Stimulated activated CD4-positive, alpha-beta T cell treated with anti-CD3 and anti-CD28 coated beads, Interleukin-2, amount 100 ng/mL, for 48 hours (primary cell): ENCODE measurements at regions not wholly inside any gene's neighbourhood (a gene's known extent, or its start where the extent isn't known, plus 50 kb on each side); places are given as distances from the start of the nearest gene placed in this dataset.

Source experiments
- DNase-seq, 2 donors: peaks; one replicate each; pipeline ENCODE4 v3.0.0-alpha.2; 2020

GRCh38 chr14:39912192-39913100 lies 480.2 kb upstream of the FBXO33 start:
- no peak for DNase-seq

GRCh38 chr14:39897657-39898056 lies 465.4 kb upstream of the FBXO33 start:
- no peak for DNase-seq

GRCh38 chr14:39890026-39890425 lies 457.8 kb upstream of the FBXO33 start:
- no peak for DNase-seq

GRCh38 chr14:39884091-39884490 lies 451.9 kb upstream of the FBXO33 start:
- no peak for DNase-seq

GRCh38 chr14:39880965-39881364 lies 448.7 kb upstream of the FBXO33 start:
- DNase-seq, result no peak

GRCh38 chr14:39880106-39880695 lies 448.0 kb upstream of the FBXO33 start:
- no peak for DNase-seq

- DNase-seq, result no peak
Measured at GRCh38 chr14:39877577-39878190, 445.5 kb upstream of the FBXO33 start.

- no peak for DNase-seq
Measured at GRCh38 chr14:39876916-39877315, 444.7 kb upstream of the FBXO33 start.

- DNase-seq, result no peak
Measured at GRCh38 chr14:39875028-39875427, 442.8 kb upstream of the FBXO33 start.

- DNase-seq, result no peak
Measured at GRCh38 chr14:39873791-39874190, 441.6 kb upstream of the FBXO33 start.

- no peak for DNase-seq
Measured at GRCh38 chr14:39868949-39869348, 436.7 kb upstream of the FBXO33 start.

GRCh38 chr14:39868251-39868650 lies 436.0 kb upstream of the FBXO33 start:
- DNase-seq, result no peak

GRCh38 chr14:39863441-39863840 lies 431.2 kb upstream of the FBXO33 start:
- DNase-seq, result no peak

- no peak for DNase-seq
Measured at GRCh38 chr14:39861696-39862095, 429.5 kb upstream of the FBXO33 start.

GRCh38 chr14:39861229-39861600 lies 429.0 kb upstream of the FBXO33 start:
- DNase-seq, result no peak

- no peak for DNase-seq
Measured at GRCh38 chr14:39860596-39861228, 428.5 kb upstream of the FBXO33 start.

GRCh38 chr14:39859314-39859713 lies 427.1 kb upstream of the FBXO33 start:
- DNase-seq, result no peak

- DNase-seq, result no peak
Measured at GRCh38 chr14:39857376-39858055, 425.3 kb upstream of the FBXO33 start.

GRCh38 chr14:39853441-39853840 lies 421.2 kb upstream of the FBXO33 start:
- no peak for DNase-seq

- DNase-seq, result no peak
Measured at GRCh38 chr14:39851202-39851601, 419.0 kb upstream of the FBXO33 start.

GRCh38 chr14:39847852-39848251 lies 415.6 kb upstream of the FBXO33 start:
- DNase-seq, result no peak

GRCh38 chr14:39847194-39847593 lies 415.0 kb upstream of the FBXO33 start:
- no peak for DNase-seq

GRCh38 chr14:39843881-39844280 lies 411.6 kb upstream of the FBXO33 start:
- DNase-seq, result no peak
